Mucosa of descending colon (tissue), 3 donors: ENCODE measurements at regions not wholly inside any gene's neighbourhood (a gene's known extent, or its start where the extent isn't known, plus 50 kb on each side); places are given as distances from the start of the nearest gene placed in this dataset.
A peak's percentile ranks its signal among the peaks of the same experiment; 100 is the strongest.

Source experiments
- ATAC-seq: fragments of 200-7000 bp; cut with Tn5 transposase; one replicate; pipeline ENCODE4 v1.9.1; 2020; ENCODE audit warnings: mild to moderate bottlenecking, moderate library complexity
- DNase-seq, 3 donors: peaks; one replicate each; pipeline ENCODE4 v3.0.0-alpha.2; 2020
- H3K36me3 ChIP-seq: fragments of 200-600 bp; one replicate; pipeline ENCODE4 v1.8.0; 2021; ENCODE audit warnings: low read depth, mild to moderate bottlenecking
- H3K4me1 ChIP-seq: fragments of 200-600 bp; one replicate; pipeline ENCODE4 v1.8.0; 2021; ENCODE audit warnings: low read depth, mild to moderate bottlenecking
- H3K4me3 ChIP-seq: fragments of 200-600 bp; one replicate; pipeline ENCODE4 v1.8.0; 2021; ENCODE audit warnings: mild to moderate bottlenecking
- H3K9me3 ChIP-seq: fragments of 200-600 bp; one replicate; pipeline ENCODE4 v1.8.0; 2021; ENCODE audit warnings: mild to moderate bottlenecking
- intact Hi-C, 2 donors: fragments of 100-400 bp; cut with DNase I in 1 of 2; cut with micrococcal nuclease in 1 of 2; formaldehyde crosslinking; loops; one replicate each; pipeline versions ENCODE4 v1.11.0 to v1.11.1; 2022; cut with DNase I, micrococcal nuclease
- TF ChIP-seq, protein P1 (sequence below): fragments of 200-600 bp; IDR thresholded peaks from one replicate; pipeline ENCODE4 v1.8.0; 2022; ENCODE audit warnings: antibody characterized with exemption, mild to moderate bottlenecking
- donor health status: DM: no; HTN: no; CAD: no; lungs with moderate emphysema.
- donor health status: DM: no; HTN: no; CAD: no.
- donor health status: DM: no; HTN: yes; CAD: no.

GRCh38 chr22:47293368-47294221, 531.1 kb downstream of the TBC1D22A start:
- DNase-seq: no peak
- intact Hi-C loops: no loop called here
- no peaks in the 10 kb centered on the region for H3K4me1 ChIP-seq
- H3K9me3 ChIP-seq: no peaks in the 10 kb centered on the region
- TF ChIP-seq, protein P1, sequence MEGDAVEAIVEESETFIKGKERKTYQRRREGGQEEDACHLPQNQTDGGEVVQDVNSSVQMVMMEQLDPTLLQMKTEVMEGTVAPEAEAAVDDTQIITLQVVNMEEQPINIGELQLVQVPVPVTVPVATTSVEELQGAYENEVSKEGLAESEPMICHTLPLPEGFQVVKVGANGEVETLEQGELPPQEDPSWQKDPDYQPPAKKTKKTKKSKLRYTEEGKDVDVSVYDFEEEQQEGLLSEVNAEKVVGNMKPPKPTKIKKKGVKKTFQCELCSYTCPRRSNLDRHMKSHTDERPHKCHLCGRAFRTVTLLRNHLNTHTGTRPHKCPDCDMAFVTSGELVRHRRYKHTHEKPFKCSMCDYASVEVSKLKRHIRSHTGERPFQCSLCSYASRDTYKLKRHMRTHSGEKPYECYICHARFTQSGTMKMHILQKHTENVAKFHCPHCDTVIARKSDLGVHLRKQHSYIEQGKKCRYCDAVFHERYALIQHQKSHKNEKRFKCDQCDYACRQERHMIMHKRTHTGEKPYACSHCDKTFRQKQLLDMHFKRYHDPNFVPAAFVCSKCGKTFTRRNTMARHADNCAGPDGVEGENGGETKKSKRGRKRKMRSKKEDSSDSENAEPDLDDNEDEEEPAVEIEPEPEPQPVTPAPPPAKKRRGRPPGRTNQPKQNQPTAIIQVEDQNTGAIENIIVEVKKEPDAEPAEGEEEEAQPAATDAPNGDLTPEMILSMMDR: no peak
- no peak for ATAC-seq
- no peaks in the 10 kb centered on the region for H3K36me3 ChIP-seq
- H3K4me3 ChIP-seq: no peak overlapping the region

GRCh38 chr22:47292546-47293320, 530.3 kb downstream of the TBC1D22A start:
- TF ChIP-seq, protein P1: no peak
- Histone ChIP-seq H3K4me1 (no peaks in the 10 kb centered on the region), H3K36me3 (no peaks in the 10 kb centered on the region), H3K9me3 (no peaks in the 10 kb centered on the region), H3K4me3 (no peak overlapping the region)
- DNase-seq: no peak
- no peak for ATAC-seq
- intact Hi-C loops: no loop called here

DNA sequence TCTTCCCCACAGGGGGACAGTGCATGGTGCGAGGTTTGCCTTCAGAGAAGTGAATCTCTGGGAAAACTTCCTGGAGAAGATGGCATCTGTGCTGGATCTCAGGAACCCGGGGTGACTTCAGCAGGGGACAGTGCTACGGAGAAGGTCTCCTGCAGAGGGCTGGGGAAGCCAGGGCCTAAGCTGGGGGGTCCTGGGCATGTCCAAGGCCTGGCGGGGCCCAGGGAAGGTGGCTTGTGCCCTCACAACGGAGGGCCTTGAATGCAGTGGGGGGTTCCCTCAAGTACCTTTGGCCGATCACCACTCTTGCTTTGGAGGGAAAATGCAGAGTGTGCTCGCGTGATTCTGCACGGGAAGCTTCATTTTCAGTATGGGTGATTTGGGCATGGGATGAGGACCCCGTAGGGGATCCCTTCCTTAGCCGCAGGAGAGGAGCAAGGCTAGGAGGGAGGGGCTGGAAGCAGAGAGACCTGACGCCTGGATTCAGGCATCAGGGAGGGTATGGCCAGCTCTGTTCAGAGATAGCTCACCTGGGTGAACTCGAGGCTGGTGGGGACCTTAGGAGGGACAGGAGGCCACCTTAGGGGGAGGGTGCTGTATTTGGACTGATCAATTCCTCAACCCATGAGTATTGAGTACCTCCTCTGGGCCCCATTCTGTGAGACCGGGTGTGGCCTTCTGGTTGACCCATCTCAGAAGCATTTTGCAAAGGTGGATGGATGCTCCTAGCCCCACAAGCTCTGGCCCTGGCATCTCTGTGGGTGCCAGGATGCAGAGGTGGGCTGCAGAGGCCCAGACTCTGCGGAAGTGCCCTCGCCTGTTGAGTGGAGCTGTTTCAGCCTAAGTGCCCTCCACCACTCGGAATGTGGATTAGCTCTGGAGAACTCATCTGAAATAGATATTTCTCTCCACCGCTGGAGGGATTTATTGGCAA, 529.4 kb downstream of the TBC1D22A start:
- DNase-seq (peak in 1 of 3 donors; percentile 28), ATAC-seq (no peak)
- H3K4me3 ChIP-seq: no peak overlapping the region
- H3K4me1 ChIP-seq: no peaks in the 10 kb centered on the region
- H3K9me3 ChIP-seq: no peaks in the 10 kb centered on the region
- H3K36me3 ChIP-seq: no peaks in the 10 kb centered on the region
- TF ChIP-seq, protein P1: no peak
- intact Hi-C loops: no loop called here

DNA sequence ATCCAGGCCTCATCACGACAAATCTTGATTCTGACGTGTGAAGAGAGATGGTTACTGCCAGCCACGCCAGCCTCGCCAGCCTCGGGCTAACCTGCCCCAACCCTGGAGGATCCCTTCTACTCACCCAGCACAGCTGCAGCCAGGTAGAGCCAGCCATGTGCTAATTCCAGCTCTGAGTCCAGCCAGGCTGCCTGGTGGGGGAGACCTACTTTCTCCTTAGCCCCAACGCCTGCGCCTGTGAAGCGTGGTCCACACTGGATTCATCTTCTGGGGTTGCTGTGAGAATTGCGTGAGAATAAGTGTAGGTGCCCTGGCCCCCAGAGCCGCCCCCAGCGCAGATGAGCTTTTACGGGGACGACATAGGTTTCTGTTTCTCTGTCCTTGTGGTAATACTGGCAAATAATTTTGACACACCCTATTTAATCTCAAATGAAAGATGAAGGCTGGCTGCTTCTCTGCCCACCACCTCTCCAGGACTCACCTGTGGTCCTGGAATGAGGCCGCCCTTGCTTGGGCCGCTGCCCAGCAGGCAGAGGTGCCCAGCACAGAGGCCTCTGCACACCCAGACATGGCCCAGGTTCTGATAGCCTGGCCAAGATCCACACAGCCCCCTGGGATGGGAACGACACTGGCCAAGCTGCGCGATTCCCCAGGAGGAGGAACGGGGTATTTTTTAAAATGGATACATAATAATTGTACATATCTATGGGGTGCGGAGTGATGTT, 528.4 kb downstream of the TBC1D22A start:
- ATAC-seq (no peak), DNase-seq (peak in 1 of 3 donors; percentile 27)
- Histone ChIP-seq H3K4me1 (no peaks in the 10 kb centered on the region), H3K4me3 (no peak overlapping the region), H3K36me3 (no peaks in the 10 kb centered on the region), H3K9me3 (no peaks in the 10 kb centered on the region)
- intact Hi-C loops: no loop called here
- TF ChIP-seq, protein P1: no peak
